Kidney epithelial cell (primary cell): ENCODE measurements at regions not wholly inside any gene's neighbourhood (a gene's known extent, or its start where the extent isn't known, plus 50 kb on each side); places are given as distances from the start of the nearest gene placed in this dataset.

ENCODE experiments used
- DNase-seq: peaks from one replicate; pipeline ENCODE4 v3.0.0-alpha.2; 2010; ENCODE audit warnings: low read depth
- H3K27me3 ChIP-seq: 2 replicates; pipeline ENCODE4 v1.6.0; 2011; ENCODE audit warnings: low read length; ENCODE audit not compliant: control insufficient read depth, insufficient read depth
- H3K36me3 ChIP-seq: 2 replicates; pipeline ENCODE4 v1.5.1; 2011; ENCODE audit warnings: low read length; ENCODE audit not compliant: control insufficient read depth, insufficient read depth
- H3K4me3 ChIP-seq: 2 replicates; pipeline ENCODE4 v1.5.1; 2011; ENCODE audit warnings: low read depth, mild to moderate bottlenecking, control low read depth, low read length
- CTCF ChIP-seq: IDR thresholded peaks from 2 replicates; pipeline ENCODE4 v1.5.1; 2011; ENCODE audit warnings: mild to moderate bottlenecking, moderate library complexity, low read length, control low read depth, inconsistent platforms; ENCODE audit not compliant: insufficient read depth, poor library complexity, severe bottlenecking

GRCh38 chr14:34044373-34044637 is 93.4 kb upstream of the EGLN3 start:
- Histone ChIP-seq H3K4me3 (no peak overlapping the region), H3K36me3 (no peaks in the 10 kb centered on the region), H3K27me3 (no peaks in the 10 kb centered on the region)
- DNase-seq: no peak
- TF ChIP-seq CTCF: no peak

GRCh38 chr14:34043627-34044372 is 92.9 kb upstream of the EGLN3 start:
- TF ChIP-seq CTCF: no peak
- no peaks in the 10 kb centered on the region for H3K27me3 ChIP-seq
- H3K36me3 ChIP-seq: no peaks in the 10 kb centered on the region
- no peak for DNase-seq
- no peak overlapping the region for H3K4me3 ChIP-seq

GRCh38 chr14:34041220-34041619 is 90.3 kb upstream of the EGLN3 start:
- H3K27me3 ChIP-seq: no peaks in the 10 kb centered on the region
- DNase-seq: no peak
- no peak for TF ChIP-seq CTCF
- H3K4me3 ChIP-seq: no peak overlapping the region
- H3K36me3 ChIP-seq: no peaks in the 10 kb centered on the region

GRCh38 chr14:34040766-34041165 is 89.9 kb upstream of the EGLN3 start:
- H3K36me3 ChIP-seq: no peaks in the 10 kb centered on the region
- no peak for DNase-seq
- no peak overlapping the region for H3K4me3 ChIP-seq
- TF ChIP-seq CTCF: no peak
- H3K27me3 ChIP-seq: no peaks in the 10 kb centered on the region

GRCh38 chr14:34039428-34040047 is 88.7 kb upstream of the EGLN3 start:
- DNase-seq: no peak
- no peak for TF ChIP-seq CTCF
- Histone ChIP-seq H3K4me3 (no peak overlapping the region), H3K27me3 (no peaks in the 10 kb centered on the region), H3K36me3 (no peaks in the 10 kb centered on the region)

GRCh38 chr14:34038358-34039057 is 87.6 kb upstream of the EGLN3 start:
- Histone ChIP-seq H3K36me3 (no peaks in the 10 kb centered on the region), H3K27me3 (no peaks in the 10 kb centered on the region), H3K4me3 (no peak overlapping the region)
- no peak for TF ChIP-seq CTCF
- DNase-seq: no peak
